Thyroid gland (tissue), 4 donors: ENCODE measurements at regions not wholly inside any gene's neighbourhood (a gene's known extent, or its start where the extent isn't known, plus 50 kb on each side); places are given as distances from the start of the nearest gene placed in this dataset.

Experiments
- CTCF ChIP-seq, 6 experiments: fragments of 200-600 bp in 3 of 6; fragments of 450-650 bp in 3 of 6; sonication (generic) in 3 of 6; IDR thresholded peaks; one replicate each; pipeline ENCODE4 v1.5.1; 2016 to 2019; ENCODE audit warnings: antibody characterized with exemption in 6 of 6, mild to moderate bottlenecking in 2 of 6, inconsistent platforms in 1 of 6, moderate library complexity in 1 of 6
- POLR2A ChIP-seq, 2 donors: fragments of 450-650 bp; IDR thresholded peaks; one replicate each; pipeline ENCODE4 v1.6.1; 2017; ENCODE audit warnings: antibody characterized with exemption in 2 of 2, mild to moderate bottlenecking in 2 of 2, moderate library complexity in 1 of 2

GRCh38 chr20:55855052-55855451 is 150.3 kb downstream of the CBLN4 start:
- TF ChIP-seq CTCF (IDR thresholded peaks at IDR 0.05) = no peak
- no peak for TF ChIP-seq POLR2A (IDR thresholded peaks at IDR 0.05)
